Spleen (tissue), 11 donors: ENCODE measurements at regions not wholly inside any gene's neighbourhood (a gene's known extent, or its start where the extent isn't known, plus 50 kb on each side); places are given as distances from the start of the nearest gene placed in this dataset.
A peak's percentile ranks its signal among the peaks of the same experiment; 100 is the strongest.

Source experiments
- DNase-seq: peaks from one replicate; pipeline ENCODE4 v3.0.0-alpha.2; 2020
- H3K27ac ChIP-seq, 8 donors: fragments of 200-600 bp; sonication (generic) in 7 of 8; 1 replicate in 4 of 8; 2 replicates in 4 of 8; pipeline versions ENCODE4 v1.5.0 to v1.8.0; 2016 to 2021; ENCODE audit warnings: inconsistent platforms in 4 of 8, mild to moderate bottlenecking in 4 of 8, moderate library complexity in 1 of 8
- H3K27me3 ChIP-seq, 7 donors: fragments of 200-600 bp; sonication (generic) in 6 of 7; replicated peaks in 1 of 7; 1 replicate in 4 of 7; 2 replicates in 3 of 7; pipeline versions ENCODE4 v1.5.0 to v1.8.0; 2016 to 2021; ENCODE audit warnings: inconsistent platforms in 3 of 7, mild to moderate bottlenecking in 1 of 7
- H3K36me3 ChIP-seq, 6 donors: fragments of 200-600 bp; sonication (generic) in 5 of 6; 1 replicate in 4 of 6; 2 replicates in 2 of 6; pipeline versions ENCODE4 v1.5.0 to v1.8.0; 2016 to 2021; ENCODE audit warnings: inconsistent platforms in 2 of 6
- H3K4me1 ChIP-seq, 6 donors: fragments of 200-600 bp; sonication (generic) in 5 of 6; 1 replicate in 3 of 6; 2 replicates in 3 of 6; pipeline versions ENCODE4 v1.5.0 to v1.8.0; 2016 to 2021; ENCODE audit warnings: inconsistent platforms in 3 of 6
- H3K4me3 ChIP-seq, 8 donors: fragments of 200-600 bp; sonication (generic) in 7 of 8; 1 replicate in 4 of 8; 2 replicates in 4 of 8; pipeline versions ENCODE4 v1.5.0 to v1.8.0; 2016 to 2021; ENCODE audit warnings: inconsistent platforms in 4 of 8, mild to moderate bottlenecking in 4 of 8, moderate library complexity in 2 of 8
- H3K9me3 ChIP-seq, 8 donors: fragments of 200-600 bp; sonication (generic) in 7 of 8; 1 replicate in 4 of 8; 2 replicates in 4 of 8; pipeline versions ENCODE4 v1.5.0 to v1.8.0; 2016 to 2021; ENCODE audit warnings: inconsistent platforms in 4 of 8
- POLR2A ChIP-seq, 3 donors: fragments of 450-650 bp; IDR thresholded peaks; one replicate each; pipeline ENCODE4 v1.5.1; 2017; ENCODE audit warnings: antibody characterized with exemption in 3 of 3, mild to moderate bottlenecking in 1 of 3
- POLR2AphosphoS5 ChIP-seq, 3 donors: sonication (generic); formaldehyde crosslinking; IDR thresholded peaks; one replicate each; pipeline ENCODE4 v1.5.1; 2017; ENCODE audit warnings: antibody characterized with exemption in 3 of 3
- WGBS, 5 donors: extraction: QIAGEN DNeasy Blood & Tissue Kit in 3 of 5; methylation state at CpG; one replicate each; pipeline versions ENCODE4 v1.1.5 to v1.1.7; 2013 to 2018; 5-methylcytosine and 5-hydroxymethylcytosine counted together
- intact Hi-C: fragments of 100-400 bp; cut with DNase I; formaldehyde crosslinking; loops from one replicate; pipeline ENCODE4 v1.15.0; 2023; ENCODE audit warnings: low total_unique reads
- TF ChIP-seq, protein P1 (sequence below), 11 experiments: fragments of 200-600 bp in 7 of 11; fragments of 450-650 bp in 4 of 11; sonication (generic) in 4 of 11; IDR thresholded peaks in 8 of 11; conservative IDR thresholded peaks in 3 of 11; 1 replicate in 7 of 11; 2 replicates in 4 of 11; pipeline versions ENCODE4 v1.4.0 to v1.8.0; 2016 to 2021; ENCODE audit warnings: antibody characterized with exemption in 11 of 11, inconsistent platforms in 4 of 11, mild to moderate bottlenecking in 1 of 11
- donor health status: healthy with polysubstance abuse.
- donor health status: DM: no; HTN: no; CAD: no; lungs with moderate emphysema.
- donor health status: DM: no; HTN: no; CAD: no.
- donor health status: Bipolar disorder and iron deficiency.
- donor health status: healthy.
- donor health status: DM: no; HTN: no; CAD: no.
- donor health status: DM: yes; HTN: yes; CAD: no.

DNA sequence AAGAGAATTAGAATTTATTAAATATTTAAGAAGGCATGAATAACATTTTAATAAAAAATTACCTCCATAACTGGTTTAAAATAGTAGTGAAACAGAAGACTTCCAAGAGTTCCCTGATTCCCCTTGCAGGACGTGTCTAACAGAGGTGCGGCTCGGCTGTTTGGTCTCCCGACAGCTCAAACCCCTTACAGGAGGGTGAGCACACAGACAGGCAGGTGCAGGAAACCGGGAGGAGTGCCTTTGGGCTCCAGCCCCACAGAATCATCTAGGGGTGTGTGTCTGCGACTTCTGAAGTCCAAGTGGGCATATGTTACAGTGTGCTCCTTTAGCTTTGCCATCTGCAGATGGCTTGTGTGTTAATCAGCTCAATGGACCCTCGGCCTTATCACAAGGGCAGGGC is 88.1 kb upstream of the CCSER1 start:
- WGBS, 5 donors, result 83 to 91% (median 88%) methylated on average over 7 of the region's 7 CpGs
- Histone ChIP-seq H3K9me3 (peaks cover 0 to 13% (median 0%) of the 10 kb centered on the region in 8 donors), H3K27me3 (no peaks in the 10 kb centered on the region), H3K4me3 (no peak overlapping the region), H3K4me1 (no peaks in the 10 kb centered on the region), H3K36me3 (no peaks in the 10 kb centered on the region), H3K27ac (no peak overlapping the region)
- DNase-seq, result peak; percentile 59
- TF ChIP-seq POLR2AphosphoS5 (IDR thresholded peaks at IDR 0.05) (no peak), POLR2A (IDR thresholded peaks at IDR 0.05) (no peak)
- TF ChIP-seq, protein P1, sequence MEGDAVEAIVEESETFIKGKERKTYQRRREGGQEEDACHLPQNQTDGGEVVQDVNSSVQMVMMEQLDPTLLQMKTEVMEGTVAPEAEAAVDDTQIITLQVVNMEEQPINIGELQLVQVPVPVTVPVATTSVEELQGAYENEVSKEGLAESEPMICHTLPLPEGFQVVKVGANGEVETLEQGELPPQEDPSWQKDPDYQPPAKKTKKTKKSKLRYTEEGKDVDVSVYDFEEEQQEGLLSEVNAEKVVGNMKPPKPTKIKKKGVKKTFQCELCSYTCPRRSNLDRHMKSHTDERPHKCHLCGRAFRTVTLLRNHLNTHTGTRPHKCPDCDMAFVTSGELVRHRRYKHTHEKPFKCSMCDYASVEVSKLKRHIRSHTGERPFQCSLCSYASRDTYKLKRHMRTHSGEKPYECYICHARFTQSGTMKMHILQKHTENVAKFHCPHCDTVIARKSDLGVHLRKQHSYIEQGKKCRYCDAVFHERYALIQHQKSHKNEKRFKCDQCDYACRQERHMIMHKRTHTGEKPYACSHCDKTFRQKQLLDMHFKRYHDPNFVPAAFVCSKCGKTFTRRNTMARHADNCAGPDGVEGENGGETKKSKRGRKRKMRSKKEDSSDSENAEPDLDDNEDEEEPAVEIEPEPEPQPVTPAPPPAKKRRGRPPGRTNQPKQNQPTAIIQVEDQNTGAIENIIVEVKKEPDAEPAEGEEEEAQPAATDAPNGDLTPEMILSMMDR (IDR thresholded peaks at IDR 0.05 in 8 of 11, conservative IDR thresholded peaks at IDR 0.05 in 3 of 11), result no peak
- intact Hi-C loops, result no loop called here

DNA sequence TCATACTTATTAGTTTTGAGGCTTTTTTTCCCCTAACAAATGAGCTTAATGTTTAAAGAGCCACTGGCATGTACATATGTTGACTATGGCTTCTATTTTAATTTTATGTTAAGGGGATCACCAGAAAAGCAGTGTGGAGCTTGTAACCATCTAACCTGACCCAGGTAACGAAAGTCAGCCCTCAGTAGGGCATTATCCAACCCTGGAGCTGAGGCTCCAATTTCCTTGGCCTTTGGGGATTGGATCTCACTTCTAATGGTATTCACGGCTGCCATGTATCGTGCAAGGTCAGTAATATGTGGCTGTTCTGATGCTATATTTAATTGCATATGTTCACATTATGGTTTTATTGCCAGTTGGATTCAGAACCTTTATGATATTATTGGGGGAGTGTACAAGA is 75.2 kb upstream of the CCSER1 start:
- WGBS, 5 donors, result 79 to 87% (median 79%) methylated on average over 3 of the region's 3 CpGs

DNA sequence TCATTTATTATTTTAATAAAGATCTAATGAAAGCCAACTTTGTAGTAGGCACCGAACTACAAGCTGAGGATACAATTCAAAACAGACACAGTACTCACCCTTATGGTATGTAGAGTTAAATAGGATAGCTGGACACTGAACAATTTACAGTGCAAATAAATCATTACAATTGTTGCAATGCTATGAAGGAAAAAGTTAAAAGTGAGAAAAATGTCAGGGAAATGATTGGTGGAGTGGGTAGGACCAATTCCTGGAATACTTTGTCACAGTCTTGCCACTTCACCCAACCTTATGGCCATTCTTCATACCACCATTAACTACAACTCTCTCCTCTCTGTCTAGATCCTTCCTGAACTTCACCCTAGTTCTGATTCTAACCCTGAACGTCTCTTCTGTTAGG is 70.1 kb upstream of the CCSER1 start:
- H3K9me3 ChIP-seq, result no peaks in the 10 kb centered on the region
- 51 to 74% (median 73%) methylated on average over 2 of the region's 2 CpGs for WGBS, 5 donors
- intact Hi-C loops, result no loop called here

More for the DNA sequence above, 75.2 kb upstream of the CCSER1 start:
- H3K36me3 ChIP-seq, result no peaks in the 10 kb centered on the region
- no peak for DNase-seq
- H3K27ac ChIP-seq, result no peak overlapping the region
- intact Hi-C loops, result no loop called here
- TF ChIP-seq POLR2AphosphoS5 (IDR thresholded peaks at IDR 0.05) (no peak), POLR2A (IDR thresholded peaks at IDR 0.05) (no peak)
- TF ChIP-seq, protein P1 (IDR thresholded peaks at IDR 0.05 in 8 of 11, conservative IDR thresholded peaks at IDR 0.05 in 3 of 11), result no peak
- no peak overlapping the region for H3K4me3 ChIP-seq
- H3K9me3 ChIP-seq, result no peaks in the 10 kb centered on the region
- H3K27me3 ChIP-seq, result no peaks in the 10 kb centered on the region
- H3K4me1 ChIP-seq, result no peaks in the 10 kb centered on the region

DNA sequence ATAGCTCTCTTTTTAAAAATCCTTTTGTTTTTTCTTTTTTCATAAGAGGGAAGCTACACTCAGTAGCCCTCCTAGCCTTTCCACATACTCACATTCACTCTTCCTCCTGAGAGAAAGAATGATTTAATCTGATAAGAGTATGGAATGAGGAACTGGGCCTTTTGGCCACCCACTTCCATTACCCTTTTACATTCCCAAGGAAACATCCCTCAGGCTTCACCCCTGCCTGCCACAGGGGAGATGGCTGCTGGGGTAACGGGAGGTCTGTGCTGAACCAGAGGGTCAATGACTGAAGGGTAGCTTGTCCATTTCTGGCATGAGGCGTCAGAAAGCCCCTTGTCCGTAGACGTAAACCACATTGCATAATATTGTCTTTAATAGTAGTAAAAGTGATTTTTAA is 67.2 kb upstream of the CCSER1 start:
- H3K27me3 ChIP-seq, result no peaks in the 10 kb centered on the region
- H3K36me3 ChIP-seq, result no peaks in the 10 kb centered on the region
- DNase-seq, result no peak
- TF ChIP-seq, protein P1 (IDR thresholded peaks at IDR 0.05 in 8 of 11, conservative IDR thresholded peaks at IDR 0.05 in 3 of 11), result no peak
- no peak for TF ChIP-seq POLR2A (IDR thresholded peaks at IDR 0.05)
- no peak for TF ChIP-seq POLR2AphosphoS5 (IDR thresholded peaks at IDR 0.05)
- 87 to 92% (median 88%) methylated on average over 4 of the region's 4 CpGs for WGBS, 5 donors
- no peaks in the 10 kb centered on the region for H3K9me3 ChIP-seq
- no peak overlapping the region for H3K4me3 ChIP-seq
- no peak overlapping the region for H3K27ac ChIP-seq
- no peaks in the 10 kb centered on the region for H3K4me1 ChIP-seq
- intact Hi-C loops, result no loop called here

More for the DNA sequence above, 70.1 kb upstream of the CCSER1 start:
- Histone ChIP-seq H3K27ac (no peak overlapping the region), H3K4me1 (no peaks in the 10 kb centered on the region), H3K27me3 (no peaks in the 10 kb centered on the region), H3K36me3 (no peaks in the 10 kb centered on the region), H3K4me3 (no peak overlapping the region)
- DNase-seq, result no peak
- TF ChIP-seq POLR2A (IDR thresholded peaks at IDR 0.05) (no peak), POLR2AphosphoS5 (IDR thresholded peaks at IDR 0.05) (no peak)
- TF ChIP-seq, protein P1 (IDR thresholded peaks at IDR 0.05 in 8 of 11, conservative IDR thresholded peaks at IDR 0.05 in 3 of 11), result no peak
